GM18907 (cell line): ENCODE measurements at regions not wholly inside any gene's neighbourhood (a gene's known extent, or its start where the extent isn't known, plus 50 kb on each side); places are given as distances from the start of the nearest gene placed in this dataset.
A peak's percentile ranks its signal among the peaks of the same experiment; 100 is the strongest.

Experiments used
- ATAC-seq: cut with Tn5 transposase; IDR thresholded peaks from one replicate; pipeline ENCODE4 v1.9.1; 2021; ENCODE audit warnings: mild to moderate bottlenecking, moderate library complexity; ENCODE audit not compliant: unreplicated experiment

GRCh38 chr4:123092586-123092985 is 170.2 kb upstream of the NUDT6 start:
- ATAC-seq = no peak

- ATAC-seq = no peak
Observed at GRCh38 chr4:123093236-123093635, 170.8 kb upstream of the NUDT6 start.

- ATAC-seq = no peak
Observed at GRCh38 chr4:123096038-123096437, 173.6 kb upstream of the NUDT6 start.

- peak; percentile 73 for ATAC-seq
Observed at GRCh38 chr4:123102897-123103471, 180.6 kb upstream of the NUDT6 start.

- ATAC-seq = no peak
Observed at GRCh38 chr4:123104310-123105025, 182.1 kb upstream of the NUDT6 start.

- ATAC-seq = no peak
Observed at GRCh38 chr4:123105026-123105420, 182.6 kb upstream of the NUDT6 start.

- no peak for ATAC-seq
Observed at GRCh38 chr4:123106747-123107146, 184.3 kb upstream of the NUDT6 start.

GRCh38 chr4:123107444-123108252 is 185.3 kb upstream of the NUDT6 start:
- no peak for ATAC-seq

- ATAC-seq = no peak
Observed at GRCh38 chr4:123109139-123109538, 186.7 kb upstream of the NUDT6 start.

- no peak for ATAC-seq
Observed at GRCh38 chr4:123110147-123110546, 187.8 kb upstream of the NUDT6 start.

GRCh38 chr4:123110685-123111084 is 188.3 kb upstream of the NUDT6 start:
- no peak for ATAC-seq

GRCh38 chr4:123113155-123113554 is 190.8 kb upstream of the NUDT6 start:
- no peak for ATAC-seq

- no peak for ATAC-seq
Observed at GRCh38 chr4:123114084-123114914, 191.9 kb upstream of the NUDT6 start.

- ATAC-seq = no peak
Observed at GRCh38 chr4:123114915-123115756, 192.7 kb upstream of the NUDT6 start.

GRCh38 chr4:123116412-123116811 is 194.0 kb upstream of the NUDT6 start:
- no peak for ATAC-seq

GRCh38 chr4:123120473-123120872 is 198.1 kb upstream of the NUDT6 start:
- no peak for ATAC-seq

GRCh38 chr4:123121241-123121907 is 199.0 kb upstream of the NUDT6 start:
- no peak for ATAC-seq

- ATAC-seq = no peak
Observed at GRCh38 chr4:123125477-123125876, 203.1 kb upstream of the NUDT6 start.

- ATAC-seq = no peak
Observed at GRCh38 chr4:123127218-123127617, 204.8 kb upstream of the NUDT6 start.

- no peak for ATAC-seq
Observed at GRCh38 chr4:123127875-123128274, 205.5 kb upstream of the NUDT6 start.
